ENCODE measurements at regions not wholly inside any gene's neighbourhood (a gene's known extent, or its start where the extent isn't known, plus 50 kb on each side); places are given as distances from the start of the nearest gene placed in this dataset.

- H3K4me3 ChIP-seq (ENCODE audit: severe bottlenecking): no peak overlapping the region
- no peak for ATAC-seq (ENCODE audit: low read depth)
- H3K9me3 ChIP-seq (ENCODE audit: severe bottlenecking): no peaks in the 10 kb centered on the region
- no peaks in the 10 kb centered on the region for H3K27me3 ChIP-seq (ENCODE audit: insufficient read depth, poor library complexity, severe bottlenecking)
- H3K36me3 ChIP-seq (ENCODE audit: low read depth): no peaks in the 10 kb centered on the region
- no peak for DNase-seq (ENCODE audit: low spot score)
- TF ChIP-seq CTCF (IDR thresholded peaks at IDR 0.05; ENCODE audit: poor library complexity, severe bottlenecking): no peak
- no peaks in the 10 kb centered on the region for H3K4me1 ChIP-seq (ENCODE audit: insufficient read depth, poor library complexity, severe bottlenecking)
- no peak overlapping the region for H3K27ac ChIP-seq (ENCODE audit: poor library complexity, severe bottlenecking)
Observed at GRCh38 chr3:74463515-74463914, 150.9 kb downstream of the CNTN3 start.

DNA sequence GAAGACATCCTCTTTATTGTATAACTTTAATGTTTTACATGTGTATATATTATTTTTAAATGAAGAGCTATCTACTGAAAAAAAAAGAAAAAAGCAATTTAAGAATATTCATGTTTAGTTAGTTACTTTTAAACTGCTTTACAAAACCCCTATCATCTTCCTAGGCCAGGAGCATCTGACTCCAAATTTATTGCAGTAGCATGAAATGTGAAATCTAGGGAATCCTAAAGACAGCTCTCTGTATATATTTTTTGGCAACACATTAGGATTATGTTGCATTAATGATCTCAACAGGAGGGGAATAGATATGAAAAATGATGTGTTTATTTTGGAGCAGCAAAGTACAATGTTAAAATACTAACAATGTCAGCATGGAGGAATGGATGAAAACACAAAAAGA lies 158.3 kb downstream of the CNTN3 start:
- Histone ChIP-seq H3K36me3 (ENCODE audit: low read depth) (no peaks in the 10 kb centered on the region), H3K4me1 (ENCODE audit: insufficient read depth, poor library complexity, severe bottlenecking) (no peaks in the 10 kb centered on the region), H3K27me3 (ENCODE audit: insufficient read depth, poor library complexity, severe bottlenecking) (no peaks in the 10 kb centered on the region), H3K27ac (ENCODE audit: poor library complexity, severe bottlenecking) (no peak overlapping the region), H3K4me3 (ENCODE audit: severe bottlenecking) (no peak overlapping the region), H3K9me3 (ENCODE audit: severe bottlenecking) (no peaks in the 10 kb centered on the region)
- ATAC-seq (ENCODE audit: low read depth) (no peak), DNase-seq (ENCODE audit: low spot score) (no peak)
- TF ChIP-seq CTCF (IDR thresholded peaks at IDR 0.05; ENCODE audit: poor library complexity, severe bottlenecking): no peak

- no peak for ATAC-seq (ENCODE audit: low read depth)
- no peak for DNase-seq (ENCODE audit: low spot score)
Observed at GRCh38 chr3:74447221-74447620, 167.2 kb downstream of the CNTN3 start.

GRCh38 chr3:74445541-74445940 lies 168.9 kb downstream of the CNTN3 start:
- no peaks in the 10 kb centered on the region for H3K36me3 ChIP-seq (ENCODE audit: low read depth)
- ATAC-seq (ENCODE audit: low read depth): no peak
- no peaks in the 10 kb centered on the region for H3K9me3 ChIP-seq (ENCODE audit: severe bottlenecking)
- H3K27me3 ChIP-seq (ENCODE audit: insufficient read depth, poor library complexity, severe bottlenecking): no peaks in the 10 kb centered on the region
- no peak overlapping the region for H3K27ac ChIP-seq (ENCODE audit: poor library complexity, severe bottlenecking)
- no peak for TF ChIP-seq CTCF (IDR thresholded peaks at IDR 0.05; ENCODE audit: poor library complexity, severe bottlenecking)
- peaks cover 3% of the 10 kb centered on the region for H3K4me1 ChIP-seq (ENCODE audit: insufficient read depth, poor library complexity, severe bottlenecking)
- H3K4me3 ChIP-seq (ENCODE audit: severe bottlenecking): no peak overlapping the region
- no peak for DNase-seq (ENCODE audit: low spot score)

More at GRCh38 chr3:74447221-74447620, 167.2 kb downstream of the CNTN3 start:
- H3K4me3 ChIP-seq (ENCODE audit: severe bottlenecking): no peak overlapping the region
- no peak overlapping the region for H3K27ac ChIP-seq (ENCODE audit: poor library complexity, severe bottlenecking)
- no peaks in the 10 kb centered on the region for H3K36me3 ChIP-seq (ENCODE audit: low read depth)
- no peak for TF ChIP-seq CTCF (IDR thresholded peaks at IDR 0.05; ENCODE audit: poor library complexity, severe bottlenecking)
- H3K4me1 ChIP-seq (ENCODE audit: insufficient read depth, poor library complexity, severe bottlenecking): peaks cover 3% of the 10 kb centered on the region
- no peaks in the 10 kb centered on the region for H3K27me3 ChIP-seq (ENCODE audit: insufficient read depth, poor library complexity, severe bottlenecking)
- no peaks in the 10 kb centered on the region for H3K9me3 ChIP-seq (ENCODE audit: severe bottlenecking)

- H3K27me3 ChIP-seq (ENCODE audit: insufficient read depth, poor library complexity, severe bottlenecking): no peaks in the 10 kb centered on the region
- H3K36me3 ChIP-seq (ENCODE audit: low read depth): no peaks in the 10 kb centered on the region
- ATAC-seq (ENCODE audit: low read depth) (peak; percentile 98), DNase-seq (ENCODE audit: low spot score) (no peak)
- no peak for TF ChIP-seq CTCF (IDR thresholded peaks at IDR 0.05; ENCODE audit: poor library complexity, severe bottlenecking)
- H3K4me1 ChIP-seq (ENCODE audit: insufficient read depth, poor library complexity, severe bottlenecking): peaks cover 3% of the 10 kb centered on the region
- no peak overlapping the region for H3K27ac ChIP-seq (ENCODE audit: poor library complexity, severe bottlenecking)
- no peak overlapping the region for H3K4me3 ChIP-seq (ENCODE audit: severe bottlenecking)
- H3K9me3 ChIP-seq (ENCODE audit: severe bottlenecking): no peaks in the 10 kb centered on the region
Observed at GRCh38 chr3:74443102-74443501, 171.4 kb downstream of the CNTN3 start.

All from RWPE2 (cell line).